Gastrocnemius medialis (tissue), 4 donors: ENCODE measurements at regions not wholly inside any gene's neighbourhood (a gene's known extent, or its start where the extent isn't known, plus 50 kb on each side); places are given as distances from the start of the nearest gene placed in this dataset.

Source experiments
- CTCF ChIP-seq, 5 experiments: fragments of 450-650 bp in 3 of 5; fragments of 200-600 bp in 2 of 5; sonication (generic) in 2 of 5; IDR thresholded peaks in 4 of 5; conservative IDR thresholded peaks in 1 of 5; 1 replicate in 4 of 5; 2 replicates in 1 of 5; pipeline ENCODE4 v1.5.1; 2016 to 2019; ENCODE audit warnings: antibody characterized with exemption in 5 of 5, mild to moderate bottlenecking in 3 of 5, moderate library complexity in 3 of 5
- POLR2A ChIP-seq, 2 donors: fragments of 450-650 bp; IDR thresholded peaks; one replicate each; pipeline ENCODE4 v1.6.1; 2017; ENCODE audit warnings: antibody characterized with exemption in 2 of 2, mild to moderate bottlenecking in 2 of 2, moderate library complexity in 2 of 2

GRCh38 chr2:16312771-16313170 is 352.9 kb downstream of the CYRIA start:
- TF ChIP-seq CTCF (IDR thresholded peaks at IDR 0.05 in 4 of 5, conservative IDR thresholded peaks at IDR 0.05 in 1 of 5) = no peak
- TF ChIP-seq POLR2A (IDR thresholded peaks at IDR 0.05) = no peak
